OCI-M2 (cell line): ENCODE measurements at regions not wholly inside any gene's neighbourhood (a gene's known extent, or its start where the extent isn't known, plus 50 kb on each side); places are given as distances from the start of the nearest gene placed in this dataset.
"Not testable (repeated sequence)": the region's sequence is repeated elsewhere in the genome, so short reads cannot be mapped to it uniquely, and the experiment has no call there.

Source experiments
- DNase-seq: peaks from one replicate; lab custom pipeline; 2025; ENCODE audit not compliant: unreplicated experiment; lab: John Stamatoyannopoulos, UW

- DNase-seq: not testable (repeated sequence)
Measured at GRCh38 chr6:121634586-121634985, 199.1 kb downstream of the GJA1 start.

- no peak for DNase-seq
Measured at GRCh38 chr6:121635355-121635754, 199.9 kb downstream of the GJA1 start.

GRCh38 chr6:121636217-121636616 lies 200.8 kb downstream of the GJA1 start:
- DNase-seq: not testable (repeated sequence)

- DNase-seq: no peak
Measured at GRCh38 chr6:121639021-121639420, 203.6 kb downstream of the GJA1 start.

DNA sequence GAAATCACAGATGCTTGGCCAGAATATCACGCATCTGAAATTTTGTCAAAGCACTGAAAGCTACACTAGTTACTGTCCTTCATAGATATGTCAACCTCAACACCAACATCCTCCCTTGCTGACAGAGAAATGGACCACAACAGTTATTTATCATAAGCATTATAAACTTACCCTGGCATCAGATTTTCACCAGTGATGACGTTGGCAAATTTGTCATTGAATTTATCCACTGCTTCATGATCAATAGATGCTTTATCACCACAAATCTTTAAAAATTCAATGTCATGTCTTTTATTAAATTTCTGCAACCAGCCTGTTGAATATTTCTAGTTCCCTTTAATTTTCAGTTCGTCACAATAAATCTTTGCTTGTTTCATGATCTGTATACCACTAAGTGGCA lies 205.7 kb downstream of the GJA1 start:
- no peak for DNase-seq

DNA sequence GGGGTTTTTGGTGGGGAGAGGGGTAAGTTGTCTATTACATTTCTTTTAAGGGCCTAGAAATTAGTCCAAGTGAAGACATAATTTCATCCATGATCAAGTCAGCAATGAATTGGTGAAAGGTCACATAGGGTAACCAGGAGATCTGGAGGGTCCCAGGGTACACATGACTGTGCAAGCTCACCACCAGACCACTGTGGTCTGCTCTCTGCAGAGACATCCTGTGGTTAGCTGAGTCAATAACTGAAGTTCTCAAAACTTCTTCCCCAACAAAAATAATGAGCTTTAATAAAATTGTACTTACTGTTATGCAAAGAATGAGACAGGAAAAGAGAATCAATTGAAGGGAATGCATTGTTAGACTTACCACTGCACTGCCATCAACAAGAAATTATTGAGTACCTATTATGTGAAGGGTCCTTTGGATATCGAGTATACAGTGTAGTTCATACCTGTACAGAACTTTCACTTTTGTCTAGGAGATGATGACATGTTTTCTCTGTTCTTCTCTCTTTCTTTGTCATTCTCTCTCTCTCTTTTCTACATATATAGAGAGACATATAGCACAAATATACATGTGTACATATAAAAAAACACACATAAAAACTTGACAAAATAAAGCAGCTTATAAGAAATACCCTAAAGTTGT lies 209.8 kb downstream of the GJA1 start:
- no peak for DNase-seq

- no peak for DNase-seq
Measured at GRCh38 chr6:121647905-121648304, 212.5 kb downstream of the GJA1 start.

- DNase-seq: no peak
Measured at GRCh38 chr6:121649951-121650350, 214.5 kb downstream of the GJA1 start.

GRCh38 chr6:121651420-121651819 lies 216.0 kb downstream of the GJA1 start:
- DNase-seq: no peak

- DNase-seq: no peak
Measured at GRCh38 chr6:121652223-121652622, 216.8 kb downstream of the GJA1 start.

DNA sequence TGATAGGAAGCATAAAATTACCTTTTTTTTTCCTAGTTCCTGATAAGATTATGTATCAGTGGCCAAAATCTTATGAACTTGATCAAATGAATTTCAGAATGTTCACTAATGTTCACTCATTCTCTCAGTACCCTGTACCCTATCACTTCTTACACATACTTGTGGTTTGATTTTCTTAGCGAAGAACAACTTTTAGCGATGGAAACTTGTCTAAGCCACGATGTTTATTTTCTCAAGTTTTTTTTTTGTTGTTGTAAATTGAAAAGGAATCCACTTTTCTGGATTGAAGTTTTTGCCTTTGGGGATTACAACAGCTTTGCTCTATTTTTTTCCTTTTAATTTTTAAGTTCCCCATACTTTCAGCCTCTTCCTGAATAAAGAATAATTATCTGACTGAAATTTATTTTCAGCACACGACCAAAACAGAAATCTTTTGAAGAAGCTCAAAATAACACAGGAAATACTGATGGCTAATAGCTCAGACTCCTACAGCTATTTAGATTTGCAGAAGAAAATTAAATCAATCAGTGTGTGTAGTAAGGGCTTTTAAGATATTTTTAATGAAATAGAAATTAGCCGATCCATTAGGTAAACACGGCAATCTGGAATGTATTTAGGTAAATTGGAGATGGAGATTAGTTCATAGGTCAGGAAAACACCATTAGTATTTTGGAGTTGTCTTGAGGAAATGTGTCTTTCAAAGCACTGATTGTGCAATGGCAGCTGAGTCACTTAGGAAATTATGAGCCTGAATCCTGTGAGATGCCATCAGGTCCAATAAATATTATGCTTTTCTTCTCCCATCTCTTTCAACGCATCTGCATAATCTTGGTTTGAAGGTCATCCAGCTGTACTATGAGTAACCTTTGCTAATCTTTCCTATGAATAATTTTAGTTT lies 217.5 kb downstream of the GJA1 start:
- DNase-seq: no peak

DNA sequence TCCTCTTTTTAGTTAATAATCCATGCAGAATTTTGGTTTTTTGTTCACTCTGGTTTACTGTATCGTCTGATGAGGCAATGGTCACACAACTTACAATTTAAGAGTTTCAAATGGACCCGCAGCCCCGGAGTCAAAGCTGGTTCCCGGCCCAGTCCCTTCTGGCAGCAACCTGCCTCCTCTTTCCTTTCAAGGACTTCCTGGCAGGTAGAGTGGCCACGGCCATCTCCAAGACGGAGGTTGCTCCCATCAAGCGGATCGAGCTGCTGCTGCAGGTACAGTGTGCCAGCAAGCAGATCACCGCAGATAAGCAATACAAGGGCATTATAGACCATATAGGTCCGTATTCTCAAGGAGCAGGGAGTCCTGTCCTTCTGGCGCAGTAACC lies 218.2 kb downstream of the GJA1 start:
- DNase-seq: no peak

DNA sequence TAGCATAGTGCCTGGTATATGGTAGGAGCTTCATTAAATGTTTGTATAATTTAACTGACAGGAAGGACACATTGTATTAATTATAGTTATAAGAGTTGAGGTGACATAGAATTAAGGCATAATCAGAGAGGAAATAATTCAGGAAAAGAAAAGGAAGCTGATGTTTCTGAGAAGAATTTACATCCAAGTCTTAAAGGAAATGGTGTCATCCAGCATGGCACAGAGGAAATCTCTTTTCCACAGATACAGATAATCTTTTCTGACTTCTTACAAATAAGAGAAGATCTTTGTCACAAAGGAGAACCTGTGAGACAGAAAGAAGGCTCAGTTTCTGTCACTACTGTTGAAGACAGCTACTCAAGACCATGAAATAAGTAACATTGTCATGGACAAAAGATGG lies 222.5 kb downstream of the GJA1 start:
- DNase-seq: no peak

GRCh38 chr6:121660277-121660676 lies 224.8 kb downstream of the GJA1 start:
- DNase-seq: no peak

DNA sequence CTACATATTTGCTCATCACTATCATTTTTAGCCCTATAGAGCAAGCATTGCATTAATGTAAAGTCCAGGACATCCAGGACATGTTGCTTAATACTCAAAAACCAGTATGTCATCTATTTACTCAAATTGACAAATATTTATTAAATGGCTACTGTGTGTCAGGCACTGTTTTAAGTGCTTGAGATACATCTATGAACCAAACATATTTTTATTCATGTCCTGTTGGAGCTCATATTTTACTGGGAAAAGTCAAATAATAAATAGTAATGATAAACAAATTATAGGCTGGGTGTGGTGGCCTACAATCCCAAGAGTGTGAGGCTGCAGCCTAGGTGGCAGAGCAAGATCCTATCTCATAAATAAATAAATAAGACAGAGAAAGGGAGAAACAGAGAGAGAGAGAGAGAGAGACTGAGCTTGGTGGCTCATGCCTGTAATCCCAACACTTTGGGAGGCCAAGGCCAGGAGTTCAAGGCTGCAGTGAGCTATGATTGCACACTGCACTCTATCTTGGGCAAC lies 227.9 kb downstream of the GJA1 start:
- DNase-seq: no peak

DNA sequence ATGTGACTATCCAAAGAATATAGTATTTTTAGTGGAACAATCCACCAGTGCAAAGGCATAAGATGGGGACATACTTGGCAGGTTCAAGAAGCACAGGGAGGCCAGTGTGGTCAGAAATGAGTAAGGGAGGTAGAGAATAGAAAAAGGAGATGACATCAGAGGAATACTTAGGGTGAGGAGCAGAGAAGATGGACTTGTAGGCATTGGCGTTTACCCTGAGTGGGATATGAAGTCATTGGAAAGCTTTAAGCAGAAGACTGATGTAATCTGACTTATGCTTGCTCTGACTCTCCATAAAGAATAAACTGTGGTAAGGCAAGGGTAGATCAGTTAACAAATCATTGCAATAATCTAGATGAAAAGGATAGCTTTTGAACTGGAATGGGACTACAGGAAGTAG lies 228.7 kb downstream of the GJA1 start:
- no peak for DNase-seq

GRCh38 chr6:121666814-121667213 lies 231.4 kb downstream of the GJA1 start:
- no peak for DNase-seq

GRCh38 chr6:121668259-121668658 lies 232.8 kb downstream of the GJA1 start:
- DNase-seq: no peak

DNA sequence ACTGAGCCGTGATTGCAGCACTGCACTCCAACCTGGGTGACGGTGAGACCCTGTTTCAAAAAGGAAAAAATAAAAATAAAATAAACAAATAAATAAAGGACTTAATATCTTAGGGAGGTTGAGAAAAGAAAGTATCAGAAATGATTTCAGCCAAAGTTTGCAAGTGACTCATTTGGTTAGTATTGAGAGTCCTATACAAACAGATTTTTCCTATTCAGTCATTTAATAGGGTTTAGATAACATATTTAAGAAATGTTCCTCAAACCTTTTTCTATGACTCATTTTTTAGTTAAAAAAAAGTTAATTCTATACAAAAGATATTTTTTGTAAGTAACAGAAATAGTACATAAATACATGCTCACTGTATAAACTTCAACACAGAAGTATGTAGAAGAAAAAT lies 235.1 kb downstream of the GJA1 start:
- no peak for DNase-seq

DNA sequence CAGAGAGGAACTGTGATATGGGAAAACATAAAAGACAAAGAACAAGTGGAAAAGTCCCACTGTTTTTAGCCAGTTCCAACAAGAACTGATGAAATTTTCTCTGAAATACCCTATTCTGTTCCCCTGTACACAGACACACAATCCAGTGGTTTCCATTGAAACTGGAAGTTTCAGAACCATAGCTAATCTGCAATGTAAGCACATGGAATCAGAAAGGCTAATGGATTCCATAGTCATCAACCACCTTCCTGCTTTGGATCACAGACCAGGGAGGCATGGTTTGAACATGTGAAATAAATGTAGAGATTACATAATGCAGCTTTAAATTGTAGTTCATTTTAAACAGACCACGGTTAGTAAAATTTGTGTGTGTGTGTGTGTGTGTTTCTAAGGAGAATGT lies 242.1 kb downstream of the GJA1 start:
- DNase-seq: no peak

DNA sequence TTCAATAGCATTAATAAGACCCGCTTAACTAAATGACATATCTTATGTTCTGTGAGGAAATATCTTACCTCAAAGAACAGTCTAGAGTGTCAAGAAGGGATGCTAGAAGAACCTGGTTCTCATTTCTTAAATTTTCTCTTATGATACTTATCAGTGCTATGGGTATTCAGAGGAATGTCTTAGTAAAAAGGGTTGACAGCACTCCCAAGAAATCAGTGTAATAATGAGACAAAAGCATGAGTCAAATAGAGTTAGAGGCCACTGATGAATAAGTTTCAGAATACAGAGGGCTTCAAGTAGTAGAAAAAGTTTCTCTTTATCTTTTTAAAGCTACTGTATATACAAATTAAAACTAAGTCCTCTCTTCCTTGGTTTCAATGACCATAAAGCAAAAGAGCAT lies 242.8 kb downstream of the GJA1 start:
- DNase-seq: no peak

DNA sequence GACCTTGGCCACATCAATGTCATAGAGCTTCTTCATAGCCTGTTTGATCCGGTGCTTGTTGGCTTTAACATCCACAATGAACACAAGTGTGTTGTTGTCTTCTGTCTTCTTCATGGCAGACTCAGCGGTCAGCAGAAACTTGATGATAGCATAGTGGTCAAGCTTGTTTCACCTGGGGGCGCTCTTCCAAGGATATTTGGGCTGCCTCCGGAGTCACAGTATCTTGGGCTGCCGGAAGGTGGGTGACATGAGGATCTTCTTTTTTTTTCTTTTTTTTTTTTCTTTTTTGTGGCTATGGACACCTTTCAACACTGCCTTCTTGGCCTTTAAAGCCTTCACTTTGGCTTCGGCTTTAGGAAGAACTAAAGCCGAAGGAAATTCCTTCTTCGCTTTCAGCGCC lies 244.6 kb downstream of the GJA1 start:
- DNase-seq: no peak
